Activated effector memory CD4-positive, alpha-beta T cell treated with anti-CD3 and anti-CD28 coated beads, Interleukin-2, amount 50 U/mL, for 16 hours (primary cell): ENCODE measurements at regions not wholly inside any gene's neighbourhood (a gene's known extent, or its start where the extent isn't known, plus 50 kb on each side); places are given as distances from the start of the nearest gene placed in this dataset.

Experiments
- DNase-seq: peaks from one replicate; pipeline ENCODE4 v3.0.0-alpha.2; 2020

GRCh38 chr4:133866328-133866699 is 335.3 kb downstream of the PABPC4L start:
- DNase-seq: no peak

DNA sequence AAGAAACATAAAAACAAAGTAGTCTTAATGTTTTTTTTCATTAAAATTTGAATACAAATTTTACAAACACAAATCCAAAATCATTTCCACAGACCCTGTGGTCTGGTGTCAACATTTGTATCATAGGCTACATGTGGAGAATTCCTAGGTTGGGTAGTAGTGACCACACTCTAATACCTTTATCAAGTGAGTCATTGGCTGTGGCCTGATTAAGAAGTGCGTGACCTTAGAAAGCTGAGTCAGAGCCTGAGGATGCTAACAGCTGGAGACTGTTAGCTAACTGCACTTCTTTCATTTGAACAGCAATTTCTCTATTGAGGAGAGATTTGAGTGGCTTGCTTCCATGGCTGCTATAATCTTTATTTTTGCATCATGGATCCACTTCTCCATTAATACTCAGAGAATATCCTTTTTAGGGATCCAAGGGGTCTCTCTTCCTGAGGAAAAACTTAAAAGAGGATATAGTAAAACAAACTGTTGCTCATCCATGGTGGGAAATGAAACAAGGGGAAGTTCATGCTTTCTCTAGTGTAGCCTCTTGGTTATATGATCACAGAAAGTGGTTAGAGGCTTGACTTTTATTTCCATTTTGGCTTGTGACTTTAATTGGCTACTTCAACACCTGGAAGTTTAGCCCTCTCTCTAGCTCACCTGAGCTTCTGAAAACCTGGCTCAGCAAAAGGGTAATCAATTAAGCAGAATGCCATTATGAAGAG is 335.8 kb downstream of the PABPC4L start:
- DNase-seq: no peak

GRCh38 chr4:133863153-133863552 is 338.4 kb downstream of the PABPC4L start:
- DNase-seq: no peak

DNA sequence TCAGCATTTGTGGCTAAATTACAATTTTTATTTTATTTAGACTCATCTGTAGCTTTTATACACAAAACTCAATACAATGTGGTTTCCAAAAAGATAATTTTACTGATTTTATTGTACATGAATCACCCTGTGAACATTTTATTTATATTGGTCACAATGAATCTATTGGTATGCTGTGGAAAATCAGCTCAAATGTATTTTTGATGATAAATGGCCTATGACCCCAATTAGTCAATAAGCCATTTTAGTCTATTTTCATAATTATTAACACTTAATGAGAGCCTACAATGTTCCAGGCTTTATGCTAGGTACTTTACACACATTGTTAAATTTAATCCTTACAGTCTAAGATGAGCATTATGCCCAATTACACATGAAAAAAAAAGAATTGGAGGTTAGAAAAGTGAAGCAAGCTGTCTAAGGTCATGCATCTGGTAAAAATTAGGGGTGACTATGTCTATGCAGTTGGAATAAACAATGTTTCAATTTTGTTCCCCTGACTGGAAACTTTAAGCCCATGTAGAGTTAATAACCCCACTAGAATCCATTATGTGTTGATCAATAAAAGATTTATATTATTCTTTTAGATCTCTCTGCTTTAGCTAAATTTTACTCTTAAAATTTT is 344.7 kb downstream of the PABPC4L start:
- DNase-seq: no peak

DNA sequence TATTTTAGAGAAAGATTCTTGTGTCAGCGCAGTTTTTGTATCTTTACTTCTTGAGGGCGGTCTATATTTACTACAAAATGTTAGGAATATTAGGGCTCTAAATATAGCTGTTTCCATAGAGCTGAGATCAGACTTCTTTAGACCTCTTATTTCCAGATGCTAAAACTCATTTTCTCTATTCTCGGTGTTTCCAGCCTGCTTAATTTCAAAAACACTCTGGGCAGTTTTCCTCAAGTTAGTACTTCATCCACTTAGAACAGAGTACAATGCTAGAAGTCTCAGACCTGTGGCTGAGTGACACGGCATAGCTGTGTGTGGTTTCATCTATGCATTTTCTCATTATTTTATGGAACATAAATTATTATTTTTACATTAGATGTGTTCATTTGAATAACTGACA is 346.6 kb downstream of the PABPC4L start:
- no peak for DNase-seq

DNA sequence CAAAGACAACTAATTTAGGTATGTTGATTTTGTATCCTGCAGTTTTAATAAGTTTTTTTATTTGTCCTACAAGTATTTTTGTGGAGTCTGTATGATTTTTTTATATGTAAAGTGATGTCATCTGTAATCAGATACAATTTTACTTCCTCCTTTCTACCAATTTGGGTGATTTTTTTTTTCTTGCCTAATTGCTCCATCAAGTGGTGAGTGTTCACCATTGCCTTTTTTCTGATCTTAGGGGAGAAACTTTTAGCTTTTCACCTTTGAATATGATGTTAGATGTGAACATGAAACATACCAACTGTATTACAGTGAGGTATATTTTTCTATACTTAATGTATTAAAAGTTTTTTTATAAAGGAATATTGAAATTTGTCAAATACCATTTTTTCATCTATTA is 362.3 kb downstream of the PABPC4L start:
- no peak for DNase-seq

DNA sequence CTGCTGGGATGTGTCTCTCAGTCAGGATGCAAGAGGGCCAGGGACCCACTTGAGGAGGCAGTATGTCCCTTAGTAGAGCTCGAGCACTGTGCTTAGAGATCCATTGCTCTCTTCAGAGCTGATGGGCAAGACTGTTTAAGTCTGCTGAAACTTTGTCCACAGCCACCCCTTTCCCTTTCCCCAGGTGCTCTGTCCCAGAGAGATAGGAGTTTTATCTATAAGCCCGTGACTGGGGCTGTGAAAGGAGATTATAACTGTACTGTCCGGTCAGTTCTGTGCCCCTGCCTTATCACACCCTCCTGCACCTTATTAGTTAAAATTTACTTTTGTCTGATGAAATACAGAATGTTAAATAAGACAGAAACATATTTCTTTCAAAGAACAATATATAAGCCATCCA is 378.4 kb downstream of the PABPC4L start:
- no peak for DNase-seq

DNA sequence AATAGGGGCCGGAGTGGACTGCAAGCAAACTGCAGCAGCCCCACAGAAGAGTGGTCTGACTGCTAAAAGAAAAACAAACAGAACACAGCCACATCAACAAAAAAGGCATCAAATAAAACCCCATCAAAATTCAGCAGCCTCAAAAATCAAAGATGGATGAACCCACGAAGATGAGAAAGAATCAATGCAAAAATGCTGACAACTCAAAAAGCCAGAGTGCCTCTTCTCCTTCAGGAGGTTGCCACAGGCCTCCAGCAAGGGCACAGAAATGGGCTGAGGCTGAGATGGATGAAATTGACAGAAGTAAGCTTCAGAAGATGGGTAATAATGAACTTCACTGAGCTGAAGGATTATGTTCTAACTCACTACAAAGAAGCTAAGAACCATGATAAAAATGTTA is 388.6 kb downstream of the PABPC4L start:
- DNase-seq: no peak

GRCh38 chr4:133812236-133812635 is 389.4 kb downstream of the PABPC4L start:
- DNase-seq: no peak

DNA sequence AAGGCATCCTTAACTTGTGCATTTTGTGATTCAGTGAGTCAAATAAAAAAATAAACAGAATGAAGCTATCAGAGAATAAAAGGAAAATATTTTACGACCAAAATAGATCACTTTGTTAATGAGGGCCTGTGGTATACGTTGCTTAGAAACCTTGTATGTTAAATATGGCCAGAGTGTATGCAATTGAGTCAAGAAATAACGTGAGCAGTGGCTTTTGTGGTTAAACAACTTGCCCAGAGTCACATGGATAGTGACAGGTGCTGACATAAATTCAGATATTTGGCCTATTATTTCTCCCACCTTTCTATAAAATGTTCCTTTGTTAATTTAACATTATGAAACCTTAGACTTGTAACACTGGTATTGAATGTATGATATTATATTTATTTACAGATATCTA is 393.4 kb downstream of the PABPC4L start:
- DNase-seq: no peak

- DNase-seq: no peak
These were observed 398.2 kb downstream of the PABPC4L start for GRCh38 chr4:133803341-133803740.

GRCh38 chr4:133802359-133803140 is 399.0 kb downstream of the PABPC4L start:
- no peak for DNase-seq

DNA sequence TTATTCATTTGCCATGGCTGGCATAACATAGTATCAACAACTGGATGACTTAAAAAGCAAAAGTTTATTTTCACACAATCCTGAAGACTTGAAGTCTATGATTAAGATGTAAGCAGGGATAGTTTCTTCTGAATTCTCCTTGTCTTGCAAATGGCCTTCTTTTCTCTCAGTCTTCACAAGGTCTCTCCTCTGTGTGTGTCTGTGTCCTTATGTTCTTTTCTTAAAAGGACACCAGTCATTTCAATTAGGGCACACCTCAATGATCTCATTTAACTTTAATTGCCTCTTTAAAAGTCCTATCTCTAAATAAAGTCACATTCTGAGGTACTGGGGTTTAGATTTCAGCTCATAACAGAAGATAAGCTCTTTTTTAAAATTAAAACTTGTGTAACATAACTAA is 399.7 kb downstream of the PABPC4L start:
- no peak for DNase-seq

GRCh38 chr4:133800966-133801365 is 400.6 kb downstream of the PABPC4L start:
- DNase-seq: no peak

DNA sequence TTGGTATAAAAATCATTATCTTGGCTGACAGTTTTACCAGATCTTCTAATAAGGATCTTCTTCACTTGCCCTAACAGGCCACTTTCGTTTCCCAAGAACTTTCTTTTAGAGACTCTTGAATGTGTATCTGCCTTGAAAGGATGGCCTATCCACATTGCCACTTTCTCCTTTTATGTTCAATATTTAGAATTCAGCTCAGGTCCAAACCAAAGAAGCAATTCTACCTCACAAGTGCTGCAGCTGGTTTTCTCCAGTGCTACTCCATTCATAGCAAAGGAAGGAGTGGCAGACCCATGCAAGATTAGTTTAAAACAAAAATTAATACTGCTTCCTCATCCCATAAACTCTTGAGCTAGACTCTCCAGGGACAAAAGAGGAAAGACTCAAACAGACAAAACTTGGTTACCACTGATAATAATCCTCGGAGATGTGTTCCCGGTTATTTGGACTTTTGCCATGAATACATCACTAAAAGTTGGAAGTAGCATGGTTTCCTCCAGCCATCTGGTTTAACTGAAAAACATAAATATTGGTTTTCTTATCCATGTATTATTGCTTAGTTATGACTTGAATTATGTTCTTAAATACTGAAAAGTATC is 401.8 kb downstream of the PABPC4L start:
- no peak for DNase-seq

DNA sequence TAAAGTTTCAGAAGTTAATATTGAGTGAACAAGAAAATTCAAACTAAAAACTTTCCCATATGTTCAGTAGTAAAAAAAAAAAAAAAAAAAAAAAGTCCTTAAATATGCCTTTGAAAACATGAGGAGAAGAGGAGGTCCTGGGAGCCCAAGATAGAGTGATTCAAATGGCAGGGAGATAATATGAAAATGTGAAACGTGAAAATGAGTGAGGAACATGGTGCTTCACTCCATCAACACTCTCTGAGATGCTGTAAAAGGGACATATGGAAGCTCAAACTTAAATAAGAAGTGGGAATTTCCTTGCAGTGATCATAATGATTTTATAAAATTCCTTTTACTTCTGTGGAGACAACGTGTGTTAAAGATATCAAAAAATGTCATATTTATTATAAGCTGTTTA is 423.9 kb downstream of the PABPC4L start:
- DNase-seq: no peak

DNA sequence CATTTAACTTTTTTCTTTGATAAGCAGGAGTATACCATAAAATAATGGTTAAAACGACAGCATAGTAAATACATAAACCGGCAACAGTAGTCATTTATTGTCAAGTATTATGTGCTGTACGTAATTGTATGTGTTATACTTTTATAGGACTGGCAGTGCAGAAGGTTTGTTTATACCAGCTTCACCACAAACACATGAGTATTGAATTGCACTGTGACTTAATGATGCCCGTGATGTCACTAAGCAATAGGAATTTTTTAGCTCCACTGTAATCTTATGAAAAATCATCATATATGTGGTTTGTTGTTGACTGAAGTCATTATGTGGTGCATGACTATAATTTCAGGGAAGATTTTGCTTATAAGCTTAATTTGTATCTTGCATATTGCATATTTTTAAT is 424.6 kb downstream of the PABPC4L start:
- no peak for DNase-seq

GRCh38 chr4:133776503-133776902 is 425.1 kb downstream of the PABPC4L start:
- DNase-seq: no peak

DNA sequence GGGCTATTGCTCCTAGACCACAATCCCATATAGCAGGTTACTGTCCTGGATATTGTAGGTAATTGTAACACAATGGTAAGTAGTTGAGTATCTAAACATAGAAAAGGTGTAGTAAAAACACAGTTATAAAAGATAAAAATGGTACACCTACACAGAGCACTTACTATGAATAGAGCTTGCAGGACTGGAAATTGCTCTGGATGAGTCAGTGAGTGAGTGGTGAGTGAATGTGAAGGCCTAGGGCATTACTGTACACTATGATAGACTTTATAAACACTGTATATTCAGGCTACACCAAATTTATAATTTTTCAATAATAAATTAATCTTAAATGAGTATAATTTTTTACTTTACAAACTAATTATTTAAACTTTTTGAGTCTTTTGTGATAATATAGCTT is 425.7 kb downstream of the PABPC4L start:
- DNase-seq: no peak

GRCh38 chr4:133775469-133775868 is 426.1 kb downstream of the PABPC4L start:
- DNase-seq: no peak

- DNase-seq: no peak
These were observed 442.2 kb downstream of the PABPC4L start for GRCh38 chr4:133759428-133759827.

DNA sequence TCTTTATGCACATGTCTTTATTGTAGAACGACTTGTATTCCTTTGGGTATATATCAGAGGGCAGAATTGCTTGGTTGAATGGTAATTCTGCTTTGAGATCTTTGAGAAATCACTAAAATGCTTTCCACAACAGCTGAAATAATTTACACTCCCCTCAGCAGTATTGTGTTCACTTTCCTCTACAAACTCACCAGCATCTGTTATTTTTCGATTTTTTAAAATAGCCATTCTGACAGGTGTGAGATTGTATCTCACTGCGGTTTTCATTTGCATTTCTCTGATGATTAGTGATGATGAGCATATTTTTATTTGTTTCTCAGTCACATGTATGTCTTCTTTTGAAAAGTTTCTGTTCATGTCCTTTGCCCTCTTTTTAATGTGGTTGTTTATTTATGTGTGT is 459.8 kb downstream of the PABPC4L start:
- no peak for DNase-seq

DNA sequence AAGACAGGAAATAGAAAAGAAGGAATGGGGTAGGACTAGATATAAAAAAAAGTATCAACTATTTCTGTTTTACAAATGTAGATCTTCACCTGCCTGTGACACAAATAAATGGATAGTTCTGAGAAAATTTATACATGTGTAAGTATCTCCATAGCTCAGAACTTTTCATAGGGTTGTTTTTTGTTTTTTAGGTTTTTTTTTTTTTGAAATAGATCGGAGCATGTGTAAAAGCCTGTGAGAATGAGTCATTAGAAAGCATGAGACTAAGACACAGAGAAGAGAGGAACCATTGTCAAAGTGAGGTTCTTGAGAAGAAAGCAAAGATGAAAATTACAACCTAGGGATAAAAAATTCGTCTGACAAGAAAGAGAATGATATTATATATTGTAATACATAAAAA is 481.6 kb downstream of the PABPC4L start:
- DNase-seq: no peak

DNA sequence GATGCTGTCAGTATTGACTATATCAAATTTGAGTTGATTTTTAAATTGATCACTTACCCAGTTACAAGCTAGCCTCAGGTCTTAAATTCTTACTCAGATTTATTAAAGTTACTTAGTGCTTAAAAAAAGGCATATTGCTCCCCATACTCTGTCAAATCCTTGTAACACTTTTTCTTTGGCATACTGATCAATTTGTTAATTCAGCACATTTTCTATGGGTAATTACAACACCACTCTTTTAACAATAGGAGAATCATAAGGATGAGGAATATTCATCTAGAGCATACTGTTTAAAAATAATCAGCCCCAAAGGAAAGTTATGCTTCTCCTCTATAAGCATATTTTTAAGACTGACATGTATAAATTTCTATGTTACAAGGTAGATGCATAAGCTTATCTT is 482.5 kb downstream of the PABPC4L start:
- no peak for DNase-seq
